ENCODE measurements at regions not wholly inside any gene's neighbourhood (a gene's known extent, or its start where the extent isn't known, plus 50 kb on each side); places are given as distances from the start of the nearest gene placed in this dataset.

DNA sequence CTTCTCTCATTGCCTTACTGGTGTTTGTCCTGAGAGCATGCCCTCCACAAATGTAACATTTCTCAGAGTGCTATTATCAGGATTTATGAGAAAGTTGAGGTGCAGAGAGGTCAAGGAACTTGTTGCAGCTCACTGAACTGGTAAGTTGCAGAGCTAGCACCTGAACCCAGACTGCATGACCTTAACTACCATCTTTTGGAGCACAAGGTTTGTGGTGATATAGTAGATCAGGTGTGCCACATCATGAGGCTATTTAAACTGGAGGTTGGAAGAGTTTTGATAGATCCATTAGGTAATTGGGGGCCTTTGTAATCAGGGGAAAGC lies 112.0 kb upstream of the CITED2 start:
- Histone ChIP-seq H3K4me2 (ENCODE audit: low read length, poor library complexity, severe bottlenecking) (no peak overlapping the region), H3K27me3 (ENCODE audit: control insufficient read depth in 1 of 2, insufficient read depth in 1 of 2, low read length in 2 of 2) (no peaks in the 10 kb centered on the region), H2AK5ac (ENCODE audit: low read length, severe bottlenecking) (no peak overlapping the region), H3K9ac (ENCODE audit: low read length) (no peak overlapping the region), H2BK5ac (ENCODE audit: low read depth, low read length, poor library complexity, severe bottlenecking) (no peak overlapping the region), H3K9me3 (ENCODE audit: control insufficient read depth, low read length) (no peaks in the 10 kb centered on the region), H2BK120ac (ENCODE audit: low read depth, low read length) (no peak overlapping the region), H3K79me1 (replicated peaks; ENCODE audit: low read length, poor library complexity, severe bottlenecking) (no peaks in the 10 kb centered on the region), H3K36me3 (ENCODE audit: control insufficient read depth in 1 of 2, insufficient read depth in 2 of 2, low read depth in 1 of 2, low read length in 2 of 2) (no peaks in the 10 kb centered on the region), H3K4me3 (ENCODE audit: insufficient read depth in 1 of 2, low read depth in 1 of 2, low read length in 2 of 2) (no peak overlapping the region), H3K4ac (ENCODE audit: low read depth in 1 of 2, low read length in 2 of 2) (peak overlapping the region in 1 of 2 experiments; percentile 62), H3K27ac (ENCODE audit: low read length, poor library complexity, severe bottlenecking) (no peak overlapping the region), H4K91ac (ENCODE audit: low read length) (no peak overlapping the region), H3K14ac (ENCODE audit: low read length in 2 of 2) (no peak overlapping the region), H4K8ac (ENCODE audit: low read length) (peak overlapping the region; percentile 57), H2BK15ac (ENCODE audit: low read depth, poor library complexity, severe bottlenecking) (no peak overlapping the region), H2BK12ac (ENCODE audit: low read length in 2 of 2) (peak overlapping the region in 1 of 2 experiments; percentile 74), H3K18ac (ENCODE audit: low read depth in 1 of 2, low read length in 2 of 2) (no peak overlapping the region), H2AFZ (ENCODE audit: low read depth, low read length) (no peak overlapping the region), H3K23ac (ENCODE audit: low read length in 2 of 2) (no peak overlapping the region), H3K4me1 (ENCODE audit: control insufficient read depth, insufficient read depth, low read depth, low read length) (no peaks in the 10 kb centered on the region)
- DNase-seq: no peak

DNA sequence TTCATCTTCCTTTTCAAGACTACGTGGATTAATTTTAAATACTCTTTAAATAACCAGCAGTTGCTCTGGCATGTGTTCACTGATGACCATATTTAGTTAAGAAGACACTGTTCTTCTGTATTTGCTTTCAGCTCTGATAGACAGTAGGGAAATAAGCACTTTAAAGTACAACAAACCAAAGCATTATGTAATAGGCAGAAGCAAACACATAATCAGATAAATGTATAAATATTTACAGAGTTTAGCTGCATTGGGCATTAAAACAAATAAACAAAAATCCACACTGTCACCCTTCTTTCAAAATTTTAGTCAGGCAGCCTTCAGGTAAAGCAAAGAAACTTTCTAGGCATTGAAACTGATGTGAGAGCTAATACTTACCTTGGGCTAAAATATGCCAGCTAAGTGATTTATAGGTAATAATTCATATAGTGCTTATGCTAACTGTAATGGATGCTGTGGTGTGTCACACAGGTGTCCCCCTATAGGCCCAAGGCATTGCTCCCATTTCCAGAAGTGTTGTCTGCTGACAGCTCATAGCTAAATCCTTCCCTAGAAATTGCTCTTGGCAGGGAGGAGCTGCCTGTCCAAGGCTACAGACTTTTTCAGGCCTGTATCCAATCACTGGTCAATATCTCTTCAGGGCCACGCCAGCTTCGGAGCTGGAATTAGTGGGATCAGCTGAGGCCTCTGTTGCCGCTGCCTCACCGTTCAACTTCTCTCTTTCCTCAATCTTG lies 111.5 kb upstream of the CITED2 start:
- Histone ChIP-seq H3K4ac (ENCODE audit: low read depth in 1 of 2, low read length in 2 of 2) (peak overlapping the region in 1 of 2 experiments; percentile 62), H3K27me3 (ENCODE audit: control insufficient read depth in 1 of 2, insufficient read depth in 1 of 2, low read length in 2 of 2) (no peaks in the 10 kb centered on the region), H3K4me2 (ENCODE audit: low read length, poor library complexity, severe bottlenecking) (no peak overlapping the region), H3K27ac (ENCODE audit: low read length, poor library complexity, severe bottlenecking) (no peak overlapping the region), H2BK12ac (ENCODE audit: low read length in 2 of 2) (peak overlapping the region in 1 of 2 experiments; percentile 74), H3K14ac (ENCODE audit: low read length in 2 of 2) (no peak overlapping the region), H2BK5ac (ENCODE audit: low read depth, low read length, poor library complexity, severe bottlenecking) (no peak overlapping the region), H2AFZ (ENCODE audit: low read depth, low read length) (no peak overlapping the region), H2BK15ac (ENCODE audit: low read depth, poor library complexity, severe bottlenecking) (no peak overlapping the region), H3K23ac (ENCODE audit: low read length in 2 of 2) (no peak overlapping the region), H3K79me1 (replicated peaks; ENCODE audit: low read length, poor library complexity, severe bottlenecking) (no peaks in the 10 kb centered on the region), H2AK5ac (ENCODE audit: low read length, severe bottlenecking) (no peak overlapping the region), H4K8ac (ENCODE audit: low read length) (no peak overlapping the region), H2BK120ac (ENCODE audit: low read depth, low read length) (no peak overlapping the region), H3K4me3 (ENCODE audit: insufficient read depth in 1 of 2, low read depth in 1 of 2, low read length in 2 of 2) (no peak overlapping the region), H4K91ac (ENCODE audit: low read length) (no peak overlapping the region), H3K36me3 (ENCODE audit: control insufficient read depth in 1 of 2, insufficient read depth in 2 of 2, low read depth in 1 of 2, low read length in 2 of 2) (no peaks in the 10 kb centered on the region), H3K9me3 (ENCODE audit: control insufficient read depth, low read length) (no peaks in the 10 kb centered on the region), H3K18ac (ENCODE audit: low read depth in 1 of 2, low read length in 2 of 2) (no peak overlapping the region), H3K9ac (ENCODE audit: low read length) (no peak overlapping the region), H3K4me1 (ENCODE audit: control insufficient read depth, insufficient read depth, low read depth, low read length) (no peaks in the 10 kb centered on the region)
- 81% methylated on average over 4 of the region's 5 CpGs for WGBS
- peak; percentile 19 for DNase-seq

DNA sequence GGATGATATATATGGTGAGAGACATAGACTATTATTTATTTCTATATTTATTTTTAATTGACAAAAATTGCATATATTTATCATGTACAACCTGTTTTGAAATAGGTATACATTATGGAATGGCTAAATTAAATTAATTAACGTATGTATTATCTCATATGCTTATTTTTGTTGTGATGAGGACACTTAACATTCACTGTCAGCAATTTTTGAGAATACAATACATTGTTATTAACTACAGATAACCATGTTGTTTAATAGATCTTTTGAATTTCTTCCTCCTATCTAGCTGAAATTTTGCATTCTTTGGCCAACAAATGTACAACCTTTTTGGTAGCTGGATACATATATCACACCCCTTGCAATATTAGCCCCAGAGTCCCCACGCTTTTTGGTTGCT lies 110.7 kb upstream of the CITED2 start:
- Histone ChIP-seq H3K14ac (ENCODE audit: low read length in 2 of 2) (no peak overlapping the region), H3K4me1 (ENCODE audit: control insufficient read depth, insufficient read depth, low read depth, low read length) (no peaks in the 10 kb centered on the region), H3K27me3 (ENCODE audit: control insufficient read depth in 1 of 2, insufficient read depth in 1 of 2, low read length in 2 of 2) (no peaks in the 10 kb centered on the region), H2BK5ac (ENCODE audit: low read depth, low read length, poor library complexity, severe bottlenecking) (no peak overlapping the region), H4K91ac (ENCODE audit: low read length) (no peak overlapping the region), H4K8ac (ENCODE audit: low read length) (no peak overlapping the region), H3K4me3 (ENCODE audit: insufficient read depth in 1 of 2, low read depth in 1 of 2, low read length in 2 of 2) (no peak overlapping the region), H2AFZ (ENCODE audit: low read depth, low read length) (no peak overlapping the region), H3K79me1 (replicated peaks; ENCODE audit: low read length, poor library complexity, severe bottlenecking) (no peaks in the 10 kb centered on the region), H3K36me3 (ENCODE audit: control insufficient read depth in 1 of 2, insufficient read depth in 2 of 2, low read depth in 1 of 2, low read length in 2 of 2) (no peaks in the 10 kb centered on the region), H2BK120ac (ENCODE audit: low read depth, low read length) (no peak overlapping the region), H3K4me2 (ENCODE audit: low read length, poor library complexity, severe bottlenecking) (no peak overlapping the region), H3K23ac (ENCODE audit: low read length in 2 of 2) (no peak overlapping the region), H3K27ac (ENCODE audit: low read length, poor library complexity, severe bottlenecking) (no peak overlapping the region), H2AK5ac (ENCODE audit: low read length, severe bottlenecking) (no peak overlapping the region), H3K9ac (ENCODE audit: low read length) (no peak overlapping the region), H2BK15ac (ENCODE audit: low read depth, poor library complexity, severe bottlenecking) (no peak overlapping the region), H2BK12ac (ENCODE audit: low read length in 2 of 2) (no peak overlapping the region), H3K18ac (ENCODE audit: low read depth in 1 of 2, low read length in 2 of 2) (no peak overlapping the region), H3K4ac (ENCODE audit: low read depth in 1 of 2, low read length in 2 of 2) (no peak overlapping the region), H3K9me3 (ENCODE audit: control insufficient read depth, low read length) (no peaks in the 10 kb centered on the region)
- WGBS: 80% methylated on average over 1 of the region's 2 CpGs
- no peak for DNase-seq

DNA sequence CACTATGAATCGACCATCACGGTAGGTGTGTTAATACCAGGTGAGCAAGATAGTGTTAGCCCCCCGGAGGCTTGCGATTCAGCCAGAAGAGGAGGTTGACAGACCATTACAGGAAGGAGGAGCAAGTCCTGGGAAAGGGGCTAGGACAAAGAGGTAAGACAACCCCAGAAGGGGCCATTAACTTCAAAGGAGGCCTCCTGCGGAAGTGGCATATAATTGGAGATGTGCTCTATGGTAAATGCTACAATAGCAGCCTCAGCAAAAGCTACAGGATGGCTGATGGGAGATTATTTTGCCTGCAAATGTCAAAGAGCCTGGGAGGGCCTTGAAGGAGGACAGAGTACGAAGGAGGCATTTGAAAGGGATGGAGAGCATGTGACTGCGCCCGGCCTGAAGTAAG lies 108.6 kb upstream of the CITED2 start:
- Histone ChIP-seq H3K4ac (ENCODE audit: low read depth in 1 of 2, low read length in 2 of 2) (peak overlapping the region in 1 of 2 experiments; percentile 82), H3K27ac (ENCODE audit: low read length, poor library complexity, severe bottlenecking) (no peak overlapping the region), H2BK12ac (ENCODE audit: low read length in 2 of 2) (peak overlapping the region; percentile 4 to 82), H3K9me3 (ENCODE audit: control insufficient read depth, low read length) (no peaks in the 10 kb centered on the region), H3K14ac (ENCODE audit: low read length in 2 of 2) (no peak overlapping the region), H3K23ac (ENCODE audit: low read length in 2 of 2) (no peak overlapping the region), H2AFZ (ENCODE audit: low read depth, low read length) (no peak overlapping the region), H3K4me1 (ENCODE audit: control insufficient read depth, insufficient read depth, low read depth, low read length) (no peaks in the 10 kb centered on the region), H2BK120ac (ENCODE audit: low read depth, low read length) (no peak overlapping the region), H3K9ac (ENCODE audit: low read length) (no peak overlapping the region), H2BK15ac (ENCODE audit: low read depth, poor library complexity, severe bottlenecking) (no peak overlapping the region), H2BK5ac (ENCODE audit: low read depth, low read length, poor library complexity, severe bottlenecking) (no peak overlapping the region), H3K36me3 (ENCODE audit: control insufficient read depth in 1 of 2, insufficient read depth in 2 of 2, low read depth in 1 of 2, low read length in 2 of 2) (no peaks in the 10 kb centered on the region), H3K4me3 (ENCODE audit: insufficient read depth in 1 of 2, low read depth in 1 of 2, low read length in 2 of 2) (no peak overlapping the region), H4K91ac (ENCODE audit: low read length) (peak overlapping the region; percentile 85), H4K8ac (ENCODE audit: low read length) (no peak overlapping the region), H3K18ac (ENCODE audit: low read depth in 1 of 2, low read length in 2 of 2) (peak overlapping the region in 1 of 2 experiments; percentile 77), H3K79me1 (replicated peaks; ENCODE audit: low read length, poor library complexity, severe bottlenecking) (no peaks in the 10 kb centered on the region), H3K27me3 (ENCODE audit: control insufficient read depth in 1 of 2, insufficient read depth in 1 of 2, low read length in 2 of 2) (no peaks in the 10 kb centered on the region), H2AK5ac (ENCODE audit: low read length, severe bottlenecking) (no peak overlapping the region), H3K4me2 (ENCODE audit: low read length, poor library complexity, severe bottlenecking) (no peak overlapping the region)
- DNase-seq: no peak
- 63% methylated on average over 8 of the region's 8 CpGs for WGBS
